Lower leg skin (tissue), 3 donors: ENCODE measurements at regions not wholly inside any gene's neighbourhood (a gene's known extent, or its start where the extent isn't known, plus 50 kb on each side); places are given as distances from the start of the nearest gene placed in this dataset.

Experiments
- CTCF ChIP-seq, 3 donors: fragments of 450-650 bp; IDR thresholded peaks; one replicate each; pipeline ENCODE4 v1.5.1; 2016; ENCODE audit warnings: antibody characterized with exemption in 3 of 3, mild to moderate bottlenecking in 3 of 3, moderate library complexity in 2 of 3
- POLR2A ChIP-seq, 2 donors: fragments of 450-650 bp; IDR thresholded peaks; one replicate each; pipeline ENCODE4 v1.6.1; 2016 to 2017; ENCODE audit warnings: antibody characterized with exemption in 2 of 2, mild to moderate bottlenecking in 1 of 2, moderate library complexity in 1 of 2

GRCh38 chr13:78404846-78405360, 198.4 kb downstream of the POU4F1 start:
- TF ChIP-seq CTCF (IDR thresholded peaks at IDR 0.05), result no peak
- no peak for TF ChIP-seq POLR2A (IDR thresholded peaks at IDR 0.05)
